ENCODE measurements at regions not wholly inside any gene's neighbourhood (a gene's known extent, or its start where the extent isn't known, plus 50 kb on each side); places are given as distances from the start of the nearest gene placed in this dataset. TPM values are rescaled to one million over a fixed set of nuclear protein-coding genes. Genes with fewer than 3 reads are reported as not detected.
A peak's percentile ranks its signal among the peaks of the same experiment; 100 is the strongest.

GRCh38 chr13:80400164-80400864 lies 59.4 kb upstream of the SPRY2 start:
- H3K27me3 ChIP-seq (ENCODE audit: control insufficient read depth in 2 of 2, insufficient read depth in 2 of 2, low read length in 2 of 2), result no peaks in the 10 kb centered on the region
- no CpG with 5 or more reads among the region's 3 CpGs for WGBS (ENCODE audit: insufficient coverage)
- peaks cover 0 to 3% of the 10 kb centered on the region in 2 donors for H3K9me3 ChIP-seq (replicated peaks in 1 of 2; ENCODE audit: control insufficient read depth in 1 of 2, insufficient read depth in 1 of 2, low read length in 2 of 2)
- Mint-ChIP-seq H3K36me3 (no peaks in the 10 kb centered on the region), H3K4me1 (peaks cover 19% of the 10 kb centered on the region), H3K27ac (peak overlapping the region in 1 of 7 donors; percentile 64), H3K4me3 (no peak overlapping the region), H3K27me3 (ENCODE audit: low read depth in 3 of 3) (no peaks in the 10 kb centered on the region), H3K9me3 (peaks cover 5 to 21% (median 11%) of the 10 kb centered on the region in 7 donors)
- no peak overlapping the region for H3K9ac ChIP-seq (ENCODE audit: insufficient read depth, low read length, poor library complexity, severe bottlenecking)
- intact Hi-C loops (cut with micrococcal nuclease), result no loop called here
- H3K36me3 ChIP-seq (replicated peaks in 1 of 2; ENCODE audit: control insufficient read depth in 1 of 2, insufficient read depth in 2 of 2, low read length in 2 of 2), result no peaks in the 10 kb centered on the region
- no peaks in the 10 kb centered on the region for H4K20me1 ChIP-seq (ENCODE audit: insufficient read depth, low read length)
- H3K4me1 ChIP-seq (ENCODE audit: control insufficient read depth in 1 of 2, insufficient read depth in 2 of 2, low read length in 2 of 2), result peaks cover 0 to 4% of the 10 kb centered on the region in 2 donors
- TF ChIP-seq CTCF (IDR thresholded peaks at IDR 0.05), result no peak
- no peak overlapping the region for H3K4me3 ChIP-seq (replicated peaks in 1 of 3; ENCODE audit: low read depth in 2 of 3, low read length in 3 of 3)
- H3K4me2 ChIP-seq (replicated peaks; ENCODE audit: extremely low read depth, low read length, poor library complexity, severe bottlenecking), result no peak overlapping the region
- no peak overlapping the region for H3K27ac ChIP-seq (ENCODE audit: low read depth in 1 of 2, low read length in 2 of 2)
- no peak for DNase-seq
- no peaks in the 10 kb centered on the region for H3K79me2 ChIP-seq (ENCODE audit: insufficient read depth, low read length)
- no peak overlapping the region for H2AFZ ChIP-seq (ENCODE audit: insufficient read depth, low read depth, low read length, poor library complexity, severe bottlenecking)

GRCh38 chr13:80399340-80400163 lies 58.6 kb upstream of the SPRY2 start:
- Histone ChIP-seq H4K20me1 (ENCODE audit: insufficient read depth, low read length) (no peaks in the 10 kb centered on the region), H3K4me2 (replicated peaks; ENCODE audit: extremely low read depth, low read length, poor library complexity, severe bottlenecking) (no peak overlapping the region), H3K27me3 (ENCODE audit: control insufficient read depth in 2 of 2, insufficient read depth in 2 of 2, low read length in 2 of 2) (no peaks in the 10 kb centered on the region), H3K9me3 (replicated peaks in 1 of 2; ENCODE audit: control insufficient read depth in 1 of 2, insufficient read depth in 1 of 2, low read length in 2 of 2) (no peaks in the 10 kb centered on the region), H3K9ac (ENCODE audit: insufficient read depth, low read length, poor library complexity, severe bottlenecking) (no peak overlapping the region), H3K4me1 (ENCODE audit: control insufficient read depth in 1 of 2, insufficient read depth in 2 of 2, low read length in 2 of 2) (peaks cover 0 to 4% of the 10 kb centered on the region in 2 donors), H3K36me3 (replicated peaks in 1 of 2; ENCODE audit: control insufficient read depth in 1 of 2, insufficient read depth in 2 of 2, low read length in 2 of 2) (no peaks in the 10 kb centered on the region), H2AFZ (ENCODE audit: insufficient read depth, low read depth, low read length, poor library complexity, severe bottlenecking) (no peak overlapping the region), H3K79me2 (ENCODE audit: insufficient read depth, low read length) (no peaks in the 10 kb centered on the region), H3K4me3 (replicated peaks in 1 of 3; ENCODE audit: low read depth in 2 of 3, low read length in 3 of 3) (no peak overlapping the region), H3K27ac (ENCODE audit: low read depth in 1 of 2, low read length in 2 of 2) (no peak overlapping the region)
- no peaks in the 10 kb centered on the region for H3K36me3 Mint-ChIP-seq
- H3K9me3 Mint-ChIP-seq, result peaks cover 2 to 14% (median 9%) of the 10 kb centered on the region in 7 donors
- WGBS (ENCODE audit: insufficient coverage), result 48% methylated on average over 4 of the region's 13 CpGs
- peak overlapping the region in 1 of 2 donors; percentile 56 for H3K4me3 Mint-ChIP-seq
- H3K27ac Mint-ChIP-seq, result no peak overlapping the region
- no peak for TF ChIP-seq CTCF (IDR thresholded peaks at IDR 0.05)
- H3K27me3 Mint-ChIP-seq (ENCODE audit: low read depth in 3 of 3), result no peaks in the 10 kb centered on the region
- intact Hi-C loops (cut with micrococcal nuclease), result no loop called here
- peaks cover 19% of the 10 kb centered on the region for H3K4me1 Mint-ChIP-seq
- no peak for DNase-seq

Small RNA genes lying in the stretch of these regions (small RNA-seq; reads per million reads assigned to genes)
- gene HIGD1AP2 (ENCODE audit: insufficient read length, low read depth), result not detected
- not detected for gene RNU6-67P (ENCODE audit: insufficient read length, low read depth)
- not detected for gene RNU6-77P (ENCODE audit: insufficient read length, low read depth)

All from CD14-positive monocyte (primary cell).